SU-DHL-6 (cell line): ENCODE measurements at regions not wholly inside any gene's neighbourhood (a gene's known extent, or its start where the extent isn't known, plus 50 kb on each side); places are given as distances from the start of the nearest gene placed in this dataset.

Experiments used
- EZH2phosphoT487 ChIP-seq: fragments of 200-600 bp; sonication (generic), shearing (Covaris generic); conservative IDR thresholded peaks from 2 replicates; pipeline ENCODE4 v1.6.1; 2018; ENCODE audit warnings: mild to moderate bottlenecking, antibody characterized with exemption, low read length, moderate library complexity, mixed read lengths
- TF ChIP-seq, protein P1 (sequence below): fragments of 200-600 bp; sonication (generic); IDR thresholded peaks from one replicate; pipeline ENCODE4 v1.5.1; 2017; ENCODE audit warnings: antibody characterized with exemption, mild to moderate bottlenecking, low read length, moderate library complexity; ENCODE audit not compliant: insufficient read depth, poor library complexity, severe bottlenecking

DNA sequence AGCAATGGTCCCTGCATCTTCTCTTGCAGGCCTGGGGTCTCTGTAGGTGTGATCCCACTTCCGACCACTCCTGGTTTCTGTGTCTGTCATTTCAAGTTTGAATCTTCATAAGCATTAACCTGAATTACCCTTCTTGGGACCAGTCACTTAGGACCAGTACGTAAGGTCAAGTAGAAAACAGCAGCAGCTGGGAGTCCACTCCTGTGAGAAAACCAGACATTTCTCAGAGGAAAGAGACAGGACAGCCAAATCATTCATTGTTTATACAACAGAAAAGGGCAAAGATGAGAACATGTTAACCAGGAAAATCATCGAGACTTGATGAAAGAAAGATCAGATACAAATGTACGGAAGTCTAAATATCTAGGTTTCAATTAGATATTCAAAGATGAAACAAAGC lies 163.0 kb downstream of the MREG start:
- TF ChIP-seq, protein P1, sequence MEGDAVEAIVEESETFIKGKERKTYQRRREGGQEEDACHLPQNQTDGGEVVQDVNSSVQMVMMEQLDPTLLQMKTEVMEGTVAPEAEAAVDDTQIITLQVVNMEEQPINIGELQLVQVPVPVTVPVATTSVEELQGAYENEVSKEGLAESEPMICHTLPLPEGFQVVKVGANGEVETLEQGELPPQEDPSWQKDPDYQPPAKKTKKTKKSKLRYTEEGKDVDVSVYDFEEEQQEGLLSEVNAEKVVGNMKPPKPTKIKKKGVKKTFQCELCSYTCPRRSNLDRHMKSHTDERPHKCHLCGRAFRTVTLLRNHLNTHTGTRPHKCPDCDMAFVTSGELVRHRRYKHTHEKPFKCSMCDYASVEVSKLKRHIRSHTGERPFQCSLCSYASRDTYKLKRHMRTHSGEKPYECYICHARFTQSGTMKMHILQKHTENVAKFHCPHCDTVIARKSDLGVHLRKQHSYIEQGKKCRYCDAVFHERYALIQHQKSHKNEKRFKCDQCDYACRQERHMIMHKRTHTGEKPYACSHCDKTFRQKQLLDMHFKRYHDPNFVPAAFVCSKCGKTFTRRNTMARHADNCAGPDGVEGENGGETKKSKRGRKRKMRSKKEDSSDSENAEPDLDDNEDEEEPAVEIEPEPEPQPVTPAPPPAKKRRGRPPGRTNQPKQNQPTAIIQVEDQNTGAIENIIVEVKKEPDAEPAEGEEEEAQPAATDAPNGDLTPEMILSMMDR, result no peak
- no peak for TF ChIP-seq EZH2phosphoT487
